ENCODE measurements at regions not wholly inside any gene's neighbourhood (a gene's known extent, or its start where the extent isn't known, plus 50 kb on each side); places are given as distances from the start of the nearest gene placed in this dataset.

DNA sequence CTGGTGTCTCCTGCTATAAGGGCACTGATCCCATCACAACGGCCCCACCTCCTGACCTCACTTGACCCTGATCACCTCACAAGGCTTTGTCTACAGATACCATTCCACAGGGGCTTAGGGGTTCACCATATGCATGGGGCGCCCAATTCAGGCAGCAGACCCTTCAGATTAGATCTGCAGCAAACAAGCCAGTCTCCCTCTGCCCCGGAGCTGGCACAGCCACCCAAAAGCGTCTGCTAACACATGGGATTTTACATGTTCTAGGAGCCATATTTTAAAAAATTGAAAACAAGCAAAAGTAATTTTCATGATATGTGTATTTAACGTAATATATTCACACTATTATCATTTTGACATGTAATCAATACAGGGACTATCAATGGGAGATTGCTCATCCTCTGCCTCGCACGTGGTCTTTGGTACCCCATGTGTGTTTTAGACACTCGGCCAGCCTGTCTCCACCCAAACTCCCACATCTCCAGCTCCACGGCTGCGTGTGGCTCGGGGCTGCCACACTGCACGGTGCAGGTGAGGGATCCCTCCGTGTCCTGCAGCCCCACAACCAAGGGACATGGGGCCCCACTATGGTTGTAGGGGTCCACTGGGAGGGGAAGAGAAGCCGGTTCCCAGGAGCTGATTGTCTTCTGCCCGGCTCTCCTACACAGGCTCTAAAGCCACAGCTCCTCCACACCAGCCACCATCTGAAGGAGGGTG lies 107.6 kb downstream of the RBFOX3 start:
- TF ChIP-seq POLR2AphosphoS5 (IDR thresholded peaks at IDR 0.05) (no peak), POLR2A (IDR thresholded peaks at IDR 0.05) (no peak)
- TF ChIP-seq, protein P1, sequence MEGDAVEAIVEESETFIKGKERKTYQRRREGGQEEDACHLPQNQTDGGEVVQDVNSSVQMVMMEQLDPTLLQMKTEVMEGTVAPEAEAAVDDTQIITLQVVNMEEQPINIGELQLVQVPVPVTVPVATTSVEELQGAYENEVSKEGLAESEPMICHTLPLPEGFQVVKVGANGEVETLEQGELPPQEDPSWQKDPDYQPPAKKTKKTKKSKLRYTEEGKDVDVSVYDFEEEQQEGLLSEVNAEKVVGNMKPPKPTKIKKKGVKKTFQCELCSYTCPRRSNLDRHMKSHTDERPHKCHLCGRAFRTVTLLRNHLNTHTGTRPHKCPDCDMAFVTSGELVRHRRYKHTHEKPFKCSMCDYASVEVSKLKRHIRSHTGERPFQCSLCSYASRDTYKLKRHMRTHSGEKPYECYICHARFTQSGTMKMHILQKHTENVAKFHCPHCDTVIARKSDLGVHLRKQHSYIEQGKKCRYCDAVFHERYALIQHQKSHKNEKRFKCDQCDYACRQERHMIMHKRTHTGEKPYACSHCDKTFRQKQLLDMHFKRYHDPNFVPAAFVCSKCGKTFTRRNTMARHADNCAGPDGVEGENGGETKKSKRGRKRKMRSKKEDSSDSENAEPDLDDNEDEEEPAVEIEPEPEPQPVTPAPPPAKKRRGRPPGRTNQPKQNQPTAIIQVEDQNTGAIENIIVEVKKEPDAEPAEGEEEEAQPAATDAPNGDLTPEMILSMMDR (IDR thresholded peaks at IDR 0.05 in 8 of 11, conservative IDR thresholded peaks at IDR 0.05 in 3 of 11): no peak
- Histone ChIP-seq H3K4me3 (no peak overlapping the region), H3K4me1 (no peaks in the 10 kb centered on the region), H3K9me3 (no peaks in the 10 kb centered on the region), H3K27ac (no peak overlapping the region), H3K27me3 (replicated peaks in 1 of 7) (peaks cover 0 to 79% (median 8%) of the 10 kb centered on the region in 7 donors), H3K36me3 (no peaks in the 10 kb centered on the region)
- 78 to 90% (median 85%) methylated on average over 13 to 15 of the region's 15 CpGs for WGBS, 5 donors
- no peak for DNase-seq
- intact Hi-C loops (cut with DNase I; ENCODE audit: low total_unique reads): no loop called here

DNA sequence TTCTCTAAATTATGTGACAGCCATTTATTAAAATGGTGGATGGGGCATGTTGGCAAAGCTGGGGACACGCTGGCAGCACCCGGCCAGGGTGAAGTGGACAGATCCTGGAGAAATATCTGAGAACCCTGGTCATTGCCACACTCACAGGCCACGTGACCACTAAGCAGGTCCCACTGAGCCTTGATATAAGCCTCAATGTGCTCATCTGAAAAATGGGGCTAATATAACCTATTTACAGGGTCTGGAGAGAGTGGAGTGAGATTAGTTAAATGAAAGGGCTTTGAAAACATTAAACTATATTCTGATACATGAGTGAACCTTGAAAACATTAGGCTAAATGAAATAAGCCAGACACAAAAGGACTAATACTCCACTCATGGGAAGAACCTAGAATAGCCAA lies 108.9 kb downstream of the RBFOX3 start:
- H3K4me1 ChIP-seq: no peaks in the 10 kb centered on the region
- H3K27ac ChIP-seq: no peak overlapping the region
- no peak overlapping the region for H3K4me3 ChIP-seq
- H3K9me3 ChIP-seq: no peaks in the 10 kb centered on the region
- intact Hi-C loops (cut with DNase I; ENCODE audit: low total_unique reads): no loop called here
- no peaks in the 10 kb centered on the region for H3K36me3 ChIP-seq
- no peak for DNase-seq
- WGBS, 5 donors: 73 to 92% (median 86%) methylated on average over 3 of the region's 3 CpGs
- TF ChIP-seq POLR2AphosphoS5 (IDR thresholded peaks at IDR 0.05): no peak
- TF ChIP-seq POLR2A (IDR thresholded peaks at IDR 0.05): no peak
- TF ChIP-seq, protein P1 (IDR thresholded peaks at IDR 0.05 in 8 of 11, conservative IDR thresholded peaks at IDR 0.05 in 3 of 11): no peak
- H3K27me3 ChIP-seq (replicated peaks in 1 of 7): peaks cover 0 to 72% (median 8%) of the 10 kb centered on the region in 7 donors

DNA sequence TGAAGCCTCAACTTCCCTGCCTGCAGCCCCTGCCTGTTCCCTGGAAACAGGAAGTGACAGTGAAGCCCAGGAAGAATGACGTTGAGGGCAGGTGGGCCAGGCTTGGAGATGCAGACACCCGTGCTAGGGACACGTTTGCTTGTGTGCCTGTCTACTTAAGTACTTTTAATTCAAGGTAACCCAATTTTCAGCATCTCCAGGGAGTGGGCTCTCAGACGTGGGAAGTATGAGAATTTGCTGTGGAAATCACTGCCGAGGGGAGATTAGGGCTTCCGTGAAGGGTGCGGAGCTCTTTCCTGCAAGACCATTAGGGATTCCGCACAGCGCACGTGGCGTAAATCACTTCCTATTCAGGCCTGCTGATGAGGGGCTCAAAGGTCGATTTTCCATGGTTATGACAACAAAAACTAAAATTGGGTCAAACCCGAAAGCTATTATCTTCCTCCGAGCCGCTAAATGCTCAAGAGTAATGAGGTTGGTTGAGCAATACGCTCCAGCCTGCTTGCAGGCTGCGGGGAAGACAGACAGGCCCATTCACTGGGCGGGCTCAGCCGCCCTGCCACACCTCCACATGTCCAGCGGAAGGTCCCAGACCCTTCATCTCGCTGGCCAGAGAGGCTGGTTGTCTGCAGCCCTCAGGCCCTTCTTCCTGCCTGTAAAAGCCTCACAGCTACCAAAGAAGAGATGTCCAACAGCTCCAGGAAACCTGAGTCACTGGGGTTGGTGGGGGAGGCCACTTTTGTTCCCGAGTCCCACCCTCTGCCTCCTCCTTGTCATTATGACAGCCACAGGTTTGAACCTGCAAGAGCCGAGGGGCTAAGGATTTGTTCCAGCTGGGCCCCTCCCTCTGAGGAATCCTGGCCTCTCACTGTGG lies 109.9 kb downstream of the RBFOX3 start:
- no peak overlapping the region for H3K27ac ChIP-seq
- no peaks in the 10 kb centered on the region for H3K36me3 ChIP-seq
- 33 to 44% (median 35%) methylated on average over 23 of the region's 23 CpGs for WGBS, 5 donors
- no peaks in the 10 kb centered on the region for H3K9me3 ChIP-seq
- intact Hi-C loops (cut with DNase I; ENCODE audit: low total_unique reads): no loop called here
- no peaks in the 10 kb centered on the region for H3K4me1 ChIP-seq
- H3K27me3 ChIP-seq (replicated peaks in 1 of 7): peaks cover 0 to 64% (median 8%) of the 10 kb centered on the region in 7 donors
- TF ChIP-seq POLR2A (IDR thresholded peaks at IDR 0.05): no peak
- TF ChIP-seq, protein P1 (IDR thresholded peaks at IDR 0.05 in 8 of 11, conservative IDR thresholded peaks at IDR 0.05 in 3 of 11): no peak
- TF ChIP-seq POLR2AphosphoS5 (IDR thresholded peaks at IDR 0.05): no peak
- no peak overlapping the region for H3K4me3 ChIP-seq
- no peak for DNase-seq

DNA sequence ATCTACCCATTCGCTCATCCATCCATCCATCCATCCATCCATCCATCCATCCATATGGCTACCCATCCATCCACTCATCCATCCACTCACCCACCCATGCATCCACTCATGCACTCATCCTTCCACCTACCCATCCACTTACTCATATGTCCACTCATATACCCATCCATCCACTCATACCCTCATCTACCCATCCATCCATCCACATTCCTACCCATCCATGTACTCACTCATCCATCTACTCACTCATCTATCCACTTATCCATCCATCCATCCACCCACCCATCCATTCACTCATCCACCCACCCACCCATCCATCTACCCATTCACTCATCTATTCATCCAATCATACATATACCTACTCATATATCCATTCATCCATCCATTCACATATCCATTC lies 112.0 kb downstream of the RBFOX3 start:
- H3K4me1 ChIP-seq: no peaks in the 10 kb centered on the region
- peaks cover 0 to 54% (median 8%) of the 10 kb centered on the region in 7 donors for H3K27me3 ChIP-seq (replicated peaks in 1 of 7)
- no peak overlapping the region for H3K4me3 ChIP-seq
- WGBS, 5 donors: 0 to 3% (median 0%) methylated on average over 1 of the region's 1 CpG
- H3K27ac ChIP-seq: no peak overlapping the region
- H3K9me3 ChIP-seq: peaks cover 0 to 6% (median 0%) of the 10 kb centered on the region in 8 donors
- TF ChIP-seq POLR2A (IDR thresholded peaks at IDR 0.05) (no peak), POLR2AphosphoS5 (IDR thresholded peaks at IDR 0.05) (no peak)
- TF ChIP-seq, protein P1 (IDR thresholded peaks at IDR 0.05 in 8 of 11, conservative IDR thresholded peaks at IDR 0.05 in 3 of 11): no peak
- intact Hi-C loops (cut with DNase I; ENCODE audit: low total_unique reads): no loop called here
- no peaks in the 10 kb centered on the region for H3K36me3 ChIP-seq
- DNase-seq: no peak
